ENCODE measurements at regions not wholly inside any gene's neighbourhood (a gene's known extent, or its start where the extent isn't known, plus 50 kb on each side); places are given as distances from the start of the nearest gene placed in this dataset.

GRCh38 chr1:90562892-90563291, 154.2 kb downstream of the BARHL2 start:
- DNase-seq (ENCODE audit: extremely low read depth, low read depth), result no peak
- TF ChIP-seq, protein P1, sequence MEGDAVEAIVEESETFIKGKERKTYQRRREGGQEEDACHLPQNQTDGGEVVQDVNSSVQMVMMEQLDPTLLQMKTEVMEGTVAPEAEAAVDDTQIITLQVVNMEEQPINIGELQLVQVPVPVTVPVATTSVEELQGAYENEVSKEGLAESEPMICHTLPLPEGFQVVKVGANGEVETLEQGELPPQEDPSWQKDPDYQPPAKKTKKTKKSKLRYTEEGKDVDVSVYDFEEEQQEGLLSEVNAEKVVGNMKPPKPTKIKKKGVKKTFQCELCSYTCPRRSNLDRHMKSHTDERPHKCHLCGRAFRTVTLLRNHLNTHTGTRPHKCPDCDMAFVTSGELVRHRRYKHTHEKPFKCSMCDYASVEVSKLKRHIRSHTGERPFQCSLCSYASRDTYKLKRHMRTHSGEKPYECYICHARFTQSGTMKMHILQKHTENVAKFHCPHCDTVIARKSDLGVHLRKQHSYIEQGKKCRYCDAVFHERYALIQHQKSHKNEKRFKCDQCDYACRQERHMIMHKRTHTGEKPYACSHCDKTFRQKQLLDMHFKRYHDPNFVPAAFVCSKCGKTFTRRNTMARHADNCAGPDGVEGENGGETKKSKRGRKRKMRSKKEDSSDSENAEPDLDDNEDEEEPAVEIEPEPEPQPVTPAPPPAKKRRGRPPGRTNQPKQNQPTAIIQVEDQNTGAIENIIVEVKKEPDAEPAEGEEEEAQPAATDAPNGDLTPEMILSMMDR (IDR thresholded peaks at IDR 0.05; ENCODE audit: low read depth, low read length, missing control alignments), result no peak
- H3K4me3 ChIP-seq (replicated peaks; ENCODE audit: low read depth, low read length), result no peak overlapping the region

GRCh38 chr1:90561911-90562310, 155.2 kb downstream of the BARHL2 start:
- TF ChIP-seq, protein P1 (IDR thresholded peaks at IDR 0.05; ENCODE audit: low read depth, low read length, missing control alignments), result no peak
- no peak overlapping the region for H3K4me3 ChIP-seq (replicated peaks; ENCODE audit: low read depth, low read length)
- no peak for DNase-seq (ENCODE audit: extremely low read depth, low read depth)

- no peak for DNase-seq (ENCODE audit: extremely low read depth, low read depth)
- TF ChIP-seq, protein P1 (IDR thresholded peaks at IDR 0.05; ENCODE audit: low read depth, low read length, missing control alignments), result no peak
- no peak overlapping the region for H3K4me3 ChIP-seq (replicated peaks; ENCODE audit: low read depth, low read length)
These were observed 155.9 kb downstream of the BARHL2 start for GRCh38 chr1:90561103-90561783.

- no peak for DNase-seq (ENCODE audit: extremely low read depth, low read depth)
- TF ChIP-seq, protein P1 (IDR thresholded peaks at IDR 0.05; ENCODE audit: low read depth, low read length, missing control alignments), result no peak
- no peak overlapping the region for H3K4me3 ChIP-seq (replicated peaks; ENCODE audit: low read depth, low read length)
These were observed 158.2 kb downstream of the BARHL2 start for GRCh38 chr1:90558754-90559378.

GRCh38 chr1:90558126-90558525, 159.0 kb downstream of the BARHL2 start:
- TF ChIP-seq, protein P1 (IDR thresholded peaks at IDR 0.05; ENCODE audit: low read depth, low read length, missing control alignments), result no peak
- no peak for DNase-seq (ENCODE audit: extremely low read depth, low read depth)
- no peak overlapping the region for H3K4me3 ChIP-seq (replicated peaks; ENCODE audit: low read depth, low read length)

- TF ChIP-seq, protein P1 (IDR thresholded peaks at IDR 0.05; ENCODE audit: low read depth, low read length, missing control alignments), result no peak
- no peak overlapping the region for H3K4me3 ChIP-seq (replicated peaks; ENCODE audit: low read depth, low read length)
- DNase-seq (ENCODE audit: extremely low read depth, low read depth), result no peak
These were observed 159.4 kb downstream of the BARHL2 start for GRCh38 chr1:90557706-90558105.

All from HFF-Myc (cell line).